ENCODE measurements at regions not wholly inside any gene's neighbourhood (a gene's known extent, or its start where the extent isn't known, plus 50 kb on each side); places are given as distances from the start of the nearest gene placed in this dataset.

DNA sequence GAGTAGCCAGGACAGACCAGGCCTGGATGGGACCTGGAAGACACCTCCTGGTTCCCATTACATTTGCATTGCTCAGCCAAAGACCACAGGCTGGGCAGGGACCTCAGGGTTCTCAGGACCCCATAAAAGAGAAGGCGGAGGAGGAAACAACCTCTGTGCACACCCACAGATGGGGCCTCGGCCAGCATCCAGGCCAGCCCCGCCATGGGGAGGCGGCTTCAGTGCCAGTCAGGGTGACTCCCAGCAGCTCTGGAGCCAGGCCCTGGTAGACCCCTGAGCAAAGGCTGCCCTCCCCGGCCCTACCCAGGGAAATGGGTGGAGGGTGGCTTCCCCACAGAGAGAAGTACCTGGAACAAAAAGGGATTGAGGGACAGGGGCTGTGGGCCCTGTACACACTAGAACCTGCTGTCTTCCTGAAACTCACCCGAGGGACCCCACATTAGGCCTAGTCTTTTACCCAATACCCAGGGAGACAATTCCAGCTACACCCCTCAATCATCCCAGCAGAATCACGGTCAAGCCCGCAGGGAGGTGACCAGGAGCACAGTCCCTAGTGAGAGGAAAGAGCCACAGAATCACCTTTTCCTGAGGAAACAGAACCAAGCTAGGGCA, 64.5 kb downstream of the PSMG1 start (continued):
- no peak for TF ChIP-seq DPF2 (IDR thresholded peaks at IDR 0.05)
- TF ChIP-seq CBX3 (IDR thresholded peaks at IDR 0.05; ENCODE audit: borderline replicate concordance, low read depth): no peak
- no peak for TF ChIP-seq HDGF (IDR thresholded peaks at IDR 0.05)

DNA sequence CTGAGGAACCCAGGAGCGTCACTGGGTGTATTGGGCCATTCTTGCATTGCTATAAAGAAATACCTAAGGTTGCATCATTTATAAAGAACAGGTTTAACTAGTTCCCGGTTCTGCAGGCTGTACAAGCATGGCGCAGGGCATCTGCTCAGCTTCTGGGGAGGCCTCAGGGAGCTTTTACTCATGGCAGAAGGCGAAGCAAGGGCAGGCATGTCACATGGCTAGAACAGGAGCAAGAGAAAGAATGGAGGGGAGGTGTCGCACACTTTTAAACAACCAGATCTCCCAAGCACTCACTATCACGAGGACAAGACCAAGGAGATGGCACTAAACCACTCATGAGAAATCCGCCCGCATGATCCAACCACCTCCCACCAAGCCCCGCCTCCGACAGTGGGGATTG, 65.2 kb downstream of the PSMG1 start:
- 40% methylated on average over 10 of the region's 10 CpGs for WGBS (ENCODE audit: insufficient coverage, insufficient replicate concordance, low lambda C conversion rate, missing lambda C conversion rate)
- SMC1A ChIA-PET (ENCODE audit: uncharacterized antibody, unreplicated experiment): interaction anchor here (0.9 kb wide), 1 partner anchor 348 kb away, joined by 3 read pairs; no protein-coding TSS in a partner anchor
- RAD21 ChIA-PET (ENCODE audit: unreplicated experiment): no interaction called here
- Histone ChIP-seq H3K4me3 (no peak overlapping the region), H3K4me2 (ENCODE audit: control insufficient read depth, insufficient read depth) (no peak overlapping the region), H3K79me2 (ENCODE audit: control insufficient read depth, insufficient read depth, low read length) (no peaks in the 10 kb centered on the region), H3K27ac (ENCODE audit: control insufficient read depth, insufficient read depth) (no peak overlapping the region), H3K9me3 (replicated peaks; ENCODE audit: control insufficient read depth, insufficient read depth, low read length) (no peaks in the 10 kb centered on the region), H3K27me3 (replicated peaks in 1 of 2; ENCODE audit: control insufficient read depth in 2 of 2, insufficient read depth in 2 of 2, low read length in 1 of 2) (no peaks in the 10 kb centered on the region), H3K9ac (ENCODE audit: control insufficient read depth, insufficient read depth, low read length) (no peak overlapping the region), H3K36me3 (ENCODE audit: control insufficient read depth in 2 of 2, insufficient read depth in 2 of 2, low read length in 1 of 2) (no peaks in the 10 kb centered on the region), H3K4me1 (ENCODE audit: control insufficient read depth, insufficient read depth, low read length) (no peaks in the 10 kb centered on the region), H4K20me1 (ENCODE audit: control insufficient read depth, insufficient read depth) (no peaks in the 10 kb centered on the region), H2AFZ (ENCODE audit: control insufficient read depth, low read depth, low read length) (no peak overlapping the region)
- no TSS peak for BruUV-seq (replicated peaks)
- POLR2A ChIA-PET: no interaction called here
- CTCF ChIA-PET: no interaction called here
- ATAC-seq (no peak), FAIRE-seq (no peak), DNase-seq (ENCODE audit: low read depth, low spot score) (no peak)
- in situ Hi-C loops (cut with MboI): no loop called here
- intact Hi-C loops (cut with micrococcal nuclease; ENCODE audit: unreplicated experiment): no loop called here
- no peak for TF ChIP-seq BRCA1 (IDR thresholded peaks at IDR 0.05; ENCODE audit: low read depth, low read length)
- TF ChIP-seq STAT3 (IDR thresholded peaks at IDR 0.05; ENCODE audit: low read depth, low read length): no peak
- TF ChIP-seq MTA2 (IDR thresholded peaks at IDR 0.05; ENCODE audit: low read depth): no peak
- TF ChIP-seq SIX5 (IDR thresholded peaks at IDR 0.05; ENCODE audit: low read depth, low read length, severe bottlenecking): no peak
- TF ChIP-seq SP1 (IDR thresholded peaks at IDR 0.05; ENCODE audit: low read depth, low read length): no peak
- no peak for TF ChIP-seq MLLT1 (IDR thresholded peaks at IDR 0.05)
- TF ChIP-seq, protein P1, sequence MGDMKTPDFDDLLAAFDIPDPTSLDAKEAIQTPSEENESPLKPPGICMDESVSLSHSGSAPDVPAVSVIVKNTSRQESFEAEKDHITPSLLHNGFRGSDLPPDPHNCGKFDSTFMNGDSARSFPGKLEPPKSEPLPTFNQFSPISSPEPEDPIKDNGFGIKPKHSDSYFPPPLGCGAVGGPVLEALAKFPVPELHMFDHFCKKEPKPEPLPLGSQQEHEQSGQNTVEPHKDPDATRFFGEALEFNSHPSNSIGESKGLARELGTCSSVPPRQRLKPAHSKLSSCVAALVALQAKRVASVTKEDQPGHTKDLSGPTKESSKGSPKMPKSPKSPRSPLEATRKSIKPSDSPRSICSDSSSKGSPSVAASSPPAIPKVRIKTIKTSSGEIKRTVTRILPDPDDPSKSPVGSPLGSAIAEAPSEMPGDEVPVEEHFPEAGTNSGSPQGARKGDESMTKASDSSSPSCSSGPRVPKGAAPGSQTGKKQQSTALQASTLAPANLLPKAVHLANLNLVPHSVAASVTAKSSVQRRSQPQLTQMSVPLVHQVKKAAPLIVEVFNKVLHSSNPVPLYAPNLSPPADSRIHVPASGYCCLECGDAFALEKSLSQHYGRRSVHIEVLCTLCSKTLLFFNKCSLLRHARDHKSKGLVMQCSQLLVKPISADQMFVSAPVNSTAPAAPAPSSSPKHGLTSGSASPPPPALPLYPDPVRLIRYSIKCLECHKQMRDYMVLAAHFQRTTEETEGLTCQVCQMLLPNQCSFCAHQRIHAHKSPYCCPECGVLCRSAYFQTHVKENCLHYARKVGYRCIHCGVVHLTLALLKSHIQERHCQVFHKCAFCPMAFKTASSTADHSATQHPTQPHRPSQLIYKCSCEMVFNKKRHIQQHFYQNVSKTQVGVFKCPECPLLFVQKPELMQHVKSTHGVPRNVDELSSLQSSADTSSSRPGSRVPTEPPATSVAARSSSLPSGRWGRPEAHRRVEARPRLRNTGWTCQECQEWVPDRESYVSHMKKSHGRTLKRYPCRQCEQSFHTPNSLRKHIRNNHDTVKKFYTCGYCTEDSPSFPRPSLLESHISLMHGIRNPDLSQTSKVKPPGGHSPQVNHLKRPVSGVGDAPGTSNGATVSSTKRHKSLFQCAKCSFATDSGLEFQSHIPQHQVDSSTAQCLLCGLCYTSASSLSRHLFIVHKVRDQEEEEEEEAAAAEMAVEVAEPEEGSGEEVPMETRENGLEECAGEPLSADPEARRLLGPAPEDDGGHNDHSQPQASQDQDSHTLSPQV (IDR thresholded peaks at IDR 0.05): no peak
- TF ChIP-seq ZNF274 (IDR thresholded peaks at IDR 0.05; ENCODE audit: insufficient read depth, insufficient read length): no peak
- TF ChIP-seq ZNF622 (IDR thresholded peaks at IDR 0.05): no peak
- no peak for TF ChIP-seq HDAC6 (IDR thresholded peaks at IDR 0.05; ENCODE audit: unreplicated experiment)
- TF ChIP-seq CHD2 (IDR thresholded peaks at IDR 0.05; ENCODE audit: borderline replicate concordance, low read depth, low read length): no peak
- TF ChIP-seq FOS (IDR thresholded peaks at IDR 0.05; ENCODE audit: borderline replicate concordance, extremely low read depth, insufficient read length): no peak
- TF ChIP-seq, protein P2, sequence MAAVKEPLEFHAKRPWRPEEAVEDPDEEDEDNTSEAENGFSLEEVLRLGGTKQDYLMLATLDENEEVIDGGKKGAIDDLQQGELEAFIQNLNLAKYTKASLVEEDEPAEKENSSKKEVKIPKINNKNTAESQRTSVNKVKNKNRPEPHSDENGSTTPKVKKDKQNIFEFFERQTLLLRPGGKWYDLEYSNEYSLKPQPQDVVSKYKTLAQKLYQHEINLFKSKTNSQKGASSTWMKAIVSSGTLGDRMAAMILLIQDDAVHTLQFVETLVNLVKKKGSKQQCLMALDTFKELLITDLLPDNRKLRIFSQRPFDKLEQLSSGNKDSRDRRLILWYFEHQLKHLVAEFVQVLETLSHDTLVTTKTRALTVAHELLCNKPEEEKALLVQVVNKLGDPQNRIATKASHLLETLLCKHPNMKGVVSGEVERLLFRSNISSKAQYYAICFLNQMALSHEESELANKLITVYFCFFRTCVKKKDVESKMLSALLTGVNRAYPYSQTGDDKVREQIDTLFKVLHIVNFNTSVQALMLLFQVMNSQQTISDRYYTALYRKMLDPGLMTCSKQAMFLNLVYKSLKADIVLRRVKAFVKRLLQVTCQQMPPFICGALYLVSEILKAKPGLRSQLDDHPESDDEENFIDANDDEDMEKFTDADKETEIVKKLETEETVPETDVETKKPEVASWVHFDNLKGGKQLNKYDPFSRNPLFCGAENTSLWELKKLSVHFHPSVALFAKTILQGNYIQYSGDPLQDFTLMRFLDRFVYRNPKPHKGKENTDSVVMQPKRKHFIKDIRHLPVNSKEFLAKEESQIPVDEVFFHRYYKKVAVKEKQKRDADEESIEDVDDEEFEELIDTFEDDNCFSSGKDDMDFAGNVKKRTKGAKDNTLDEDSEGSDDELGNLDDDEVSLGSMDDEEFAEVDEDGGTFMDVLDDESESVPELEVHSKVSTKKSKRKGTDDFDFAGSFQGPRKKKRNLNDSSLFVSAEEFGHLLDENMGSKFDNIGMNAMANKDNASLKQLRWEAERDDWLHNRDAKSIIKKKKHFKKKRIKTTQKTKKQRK (IDR thresholded peaks at IDR 0.05; ENCODE audit: low read depth, low read length): no peak

Measured in GM12878 (cell line).